AG04450 (cell line): ENCODE measurements at regions not wholly inside any gene's neighbourhood (a gene's known extent, or its start where the extent isn't known, plus 50 kb on each side); places are given as distances from the start of the nearest gene placed in this dataset.

Source experiments
- CTCF ChIA-PET: fragments of 300-600, 350-600 bp; formaldehyde crosslinking; extraction: SDS; loops from one replicate; lab custom pipeline; 2022; ENCODE audit warnings: antibody characterized with exemption, inconsistent platforms; lab: Charles Lee
- POLR2A ChIA-PET: fragments of 350-600 bp; formaldehyde crosslinking; extraction: SDS; loops from one replicate; lab custom pipeline; 2021; ENCODE audit warnings: antibody characterized with exemption, inconsistent platforms; lab: Yijun Ruan, JAX
- DNase-seq: peaks from one replicate; pipeline ENCODE4 v3.0.0-alpha.2; 2011; ENCODE audit warnings: low read depth, low spot score
- H3K27ac ChIP-seq: one replicate; pipeline ENCODE4 v1.5.1; 2012; ENCODE audit warnings: low read depth, low read length, control low read depth
- H3K27me3 ChIP-seq: one replicate; pipeline ENCODE4 v1.6.0; 2012; ENCODE audit warnings: low read length; ENCODE audit not compliant: control insufficient read depth, insufficient read depth
- H3K4me3 ChIP-seq: 2 replicates; pipeline ENCODE4 v1.5.1; 2011; ENCODE audit warnings: mild to moderate bottlenecking, low read depth, low read length, control low read depth
- H3K9me3 ChIP-seq: 2 replicates; pipeline ENCODE4 v1.5.1; 2012; ENCODE audit warnings: low read length; ENCODE audit not compliant: control insufficient read depth, insufficient read depth
- TF ChIP-seq, protein P1 (sequence below): IDR thresholded peaks from 2 replicates; pipeline ENCODE4 v1.5.1; 2011; ENCODE audit warnings: low read depth, low read length, control low read depth, inconsistent platforms

DNA sequence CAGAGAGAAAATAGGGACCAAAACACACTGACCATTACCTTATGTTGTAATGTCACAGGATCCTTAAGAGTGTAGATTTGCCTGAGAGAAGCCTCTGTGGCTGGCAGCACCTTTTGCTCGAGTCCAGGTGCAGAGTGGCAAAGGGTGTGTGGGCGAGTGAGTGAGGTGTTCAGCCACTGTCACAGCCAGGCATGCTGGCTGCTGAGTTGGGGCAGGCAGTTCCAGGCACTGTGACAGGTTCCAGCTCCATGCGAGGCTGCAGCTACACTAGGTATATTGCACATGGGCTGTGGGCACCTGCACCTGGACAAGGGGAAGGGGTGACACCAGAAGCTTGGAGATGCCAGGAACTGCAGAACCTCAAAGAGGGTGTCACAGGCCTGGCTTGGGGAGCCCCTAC, 1370.4 kb upstream of the PRMT6 start:
- DNase-seq: no peak
- CTCF ChIA-PET: no interaction called here
- TF ChIP-seq, protein P1, sequence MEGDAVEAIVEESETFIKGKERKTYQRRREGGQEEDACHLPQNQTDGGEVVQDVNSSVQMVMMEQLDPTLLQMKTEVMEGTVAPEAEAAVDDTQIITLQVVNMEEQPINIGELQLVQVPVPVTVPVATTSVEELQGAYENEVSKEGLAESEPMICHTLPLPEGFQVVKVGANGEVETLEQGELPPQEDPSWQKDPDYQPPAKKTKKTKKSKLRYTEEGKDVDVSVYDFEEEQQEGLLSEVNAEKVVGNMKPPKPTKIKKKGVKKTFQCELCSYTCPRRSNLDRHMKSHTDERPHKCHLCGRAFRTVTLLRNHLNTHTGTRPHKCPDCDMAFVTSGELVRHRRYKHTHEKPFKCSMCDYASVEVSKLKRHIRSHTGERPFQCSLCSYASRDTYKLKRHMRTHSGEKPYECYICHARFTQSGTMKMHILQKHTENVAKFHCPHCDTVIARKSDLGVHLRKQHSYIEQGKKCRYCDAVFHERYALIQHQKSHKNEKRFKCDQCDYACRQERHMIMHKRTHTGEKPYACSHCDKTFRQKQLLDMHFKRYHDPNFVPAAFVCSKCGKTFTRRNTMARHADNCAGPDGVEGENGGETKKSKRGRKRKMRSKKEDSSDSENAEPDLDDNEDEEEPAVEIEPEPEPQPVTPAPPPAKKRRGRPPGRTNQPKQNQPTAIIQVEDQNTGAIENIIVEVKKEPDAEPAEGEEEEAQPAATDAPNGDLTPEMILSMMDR: no peak

DNA sequence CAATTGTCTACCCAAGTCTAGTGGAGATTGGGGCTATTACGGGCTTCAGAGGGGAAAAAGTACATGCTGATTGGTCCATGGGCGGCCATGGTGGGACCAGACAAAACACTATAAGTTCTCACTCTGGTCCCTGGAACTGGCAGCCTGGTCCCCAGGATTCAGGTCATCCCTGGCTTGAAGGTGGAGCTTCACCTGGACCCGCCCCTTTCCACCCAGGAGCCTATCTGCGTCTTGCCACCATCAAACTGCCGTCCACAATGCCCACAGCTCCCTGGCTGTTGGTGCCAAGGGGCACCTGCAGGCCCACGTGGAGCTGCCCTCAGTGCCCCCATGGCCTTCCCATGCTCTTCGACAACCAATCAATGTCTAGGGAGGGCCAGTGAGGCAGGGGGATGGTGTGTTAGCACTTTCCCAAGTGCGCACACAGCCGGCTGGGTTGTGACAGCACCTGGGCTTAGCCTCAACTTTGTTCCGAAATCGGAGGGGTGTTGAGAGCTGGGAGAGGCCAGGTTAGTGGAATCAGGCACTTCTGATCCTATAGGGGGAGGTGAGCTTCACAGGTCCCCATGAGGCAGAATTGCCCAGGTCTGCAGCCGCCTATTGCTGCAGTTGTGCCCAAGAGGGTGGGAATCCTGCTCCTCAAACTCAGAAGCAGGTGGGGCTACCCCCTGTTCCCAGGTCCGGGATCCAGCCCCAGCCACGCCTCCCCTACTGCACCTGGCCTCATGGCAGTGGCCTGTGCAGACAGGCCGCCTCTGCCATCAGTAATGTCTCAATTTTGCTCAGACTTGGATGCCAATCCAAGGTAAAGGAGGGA, 1369.4 kb upstream of the PRMT6 start:
- Histone ChIP-seq H3K27ac (no peak overlapping the region), H3K9me3 (peaks cover 16% of the 10 kb centered on the region), H3K4me3 (no peak overlapping the region), H3K27me3 (no peaks in the 10 kb centered on the region)
- ChIA-PET CTCF (no interaction called here), POLR2A (no interaction called here)
- no peak for DNase-seq
- TF ChIP-seq, protein P1: no peak

More for the DNA sequence above, 1370.4 kb upstream of the PRMT6 start:
- POLR2A ChIA-PET: no interaction called here
- H3K27ac ChIP-seq: no peak overlapping the region
- peaks cover 16% of the 10 kb centered on the region for H3K9me3 ChIP-seq
- no peaks in the 10 kb centered on the region for H3K27me3 ChIP-seq
- no peak overlapping the region for H3K4me3 ChIP-seq

DNA sequence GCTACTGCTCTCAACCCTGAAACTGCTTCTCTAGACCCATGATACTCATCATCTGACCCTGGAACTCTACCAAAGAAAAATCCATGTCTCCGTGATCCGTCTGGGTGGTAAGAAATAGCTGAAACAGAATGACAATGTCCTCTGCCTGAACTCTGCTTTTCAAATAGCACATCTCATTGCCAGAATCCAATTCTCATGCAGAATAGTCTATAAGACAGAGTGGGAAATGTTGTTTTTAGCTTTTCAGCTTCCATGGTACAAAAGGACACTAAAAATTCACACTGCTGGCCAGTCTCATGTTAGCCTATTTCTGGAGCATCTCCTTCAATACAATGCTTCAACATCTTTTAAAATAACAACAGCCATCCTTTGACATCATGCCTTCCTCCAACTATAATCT, 1355.8 kb upstream of the PRMT6 start:
- ChIA-PET POLR2A (no interaction called here), CTCF (no interaction called here)
- Histone ChIP-seq H3K9me3 (no peaks in the 10 kb centered on the region), H3K27ac (no peak overlapping the region), H3K27me3 (no peaks in the 10 kb centered on the region), H3K4me3 (no peak overlapping the region)
- TF ChIP-seq, protein P1: no peak
- DNase-seq: no peak

DNA sequence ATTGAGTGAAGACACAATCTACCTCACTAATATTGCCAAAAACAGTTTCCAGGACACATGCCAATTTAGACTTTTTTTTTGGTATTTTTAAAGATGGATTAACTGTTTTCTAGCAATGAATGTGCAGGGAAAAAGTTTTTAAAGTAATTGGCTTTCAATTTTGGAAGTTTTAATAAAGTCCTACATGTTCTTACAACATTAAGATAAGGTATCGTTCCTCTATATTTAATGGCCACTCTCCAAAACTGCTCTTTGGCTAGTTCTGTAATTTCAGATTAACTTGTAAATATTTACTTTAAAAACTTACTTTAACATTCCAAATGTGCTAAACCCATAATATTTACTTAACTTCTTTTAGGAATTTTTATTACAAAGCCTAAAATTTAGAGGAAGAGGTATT, 1332.2 kb upstream of the PRMT6 start:
- Histone ChIP-seq H3K27me3 (no peaks in the 10 kb centered on the region), H3K27ac (no peak overlapping the region), H3K9me3 (no peaks in the 10 kb centered on the region), H3K4me3 (no peak overlapping the region)
- TF ChIP-seq, protein P1: no peak
- DNase-seq: no peak
- POLR2A ChIA-PET: no interaction called here
- CTCF ChIA-PET: no interaction called here

DNA sequence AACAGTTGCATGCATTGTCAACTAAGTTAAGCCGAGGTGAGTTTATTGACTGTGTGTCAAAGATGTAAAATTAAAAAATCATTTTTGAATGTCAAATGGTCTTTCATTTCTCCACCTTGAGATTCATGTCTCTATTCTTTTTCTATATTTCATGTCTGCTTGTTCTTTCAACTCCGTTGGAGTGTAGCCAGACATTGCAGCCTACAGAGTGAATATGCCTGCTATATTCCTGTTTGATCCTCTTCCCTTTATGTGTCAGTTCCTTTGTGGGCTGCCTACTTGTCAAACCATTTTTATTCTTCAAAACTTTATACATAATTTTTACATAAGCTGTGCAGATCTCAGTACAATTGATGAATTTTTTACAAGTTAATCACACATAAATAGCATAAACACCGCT, 1325.8 kb upstream of the PRMT6 start:
- no peak for DNase-seq
- no peak overlapping the region for H3K4me3 ChIP-seq
- ChIA-PET POLR2A (no interaction called here), CTCF (no interaction called here)
- peaks cover 4% of the 10 kb centered on the region for H3K9me3 ChIP-seq
- TF ChIP-seq, protein P1: no peak
- H3K27me3 ChIP-seq: no peaks in the 10 kb centered on the region
- no peak overlapping the region for H3K27ac ChIP-seq
